ENCODE measurements at regions not wholly inside any gene's neighbourhood (a gene's known extent, or its start where the extent isn't known, plus 50 kb on each side); places are given as distances from the start of the nearest gene placed in this dataset.
A peak's percentile ranks its signal among the peaks of the same experiment; 100 is the strongest.

- in situ Hi-C loops (cut with HindIII; ENCODE audit: low sequenced_read_pairs), result no loop called here
- no peak for DNase-seq (ENCODE audit: low read depth, low spot score)
- no peak overlapping the region for H3K4me3 ChIP-seq (ENCODE audit: low read depth, low read length)
- no peak for TF ChIP-seq CTCF (IDR thresholded peaks at IDR 0.05; ENCODE audit: low read depth, low read length)
These were observed 108.2 kb upstream of the MBNL1 start for GRCh38 chr3:152160350-152161011.

- TF ChIP-seq CTCF (IDR thresholded peaks at IDR 0.05; ENCODE audit: low read depth, low read length), result no peak
- in situ Hi-C loops (cut with HindIII; ENCODE audit: low sequenced_read_pairs), result no loop called here
- no peak overlapping the region for H3K4me3 ChIP-seq (ENCODE audit: low read depth, low read length)
- no peak for DNase-seq (ENCODE audit: low read depth, low spot score)
These were observed 96.3 kb upstream of the MBNL1 start for GRCh38 chr3:152172460-152172859.

GRCh38 chr3:152173627-152174026 lies 95.1 kb upstream of the MBNL1 start:
- in situ Hi-C loops (cut with HindIII; ENCODE audit: low sequenced_read_pairs), result no loop called here
- H3K4me3 ChIP-seq (ENCODE audit: low read depth, low read length), result no peak overlapping the region
- no peak for DNase-seq (ENCODE audit: low read depth, low spot score)
- TF ChIP-seq CTCF (IDR thresholded peaks at IDR 0.05; ENCODE audit: low read depth, low read length), result no peak

- no peak for TF ChIP-seq CTCF (IDR thresholded peaks at IDR 0.05; ENCODE audit: low read depth, low read length)
- H3K4me3 ChIP-seq (ENCODE audit: low read depth, low read length), result no peak overlapping the region
- no peak for DNase-seq (ENCODE audit: low read depth, low spot score)
- in situ Hi-C loops (cut with HindIII; ENCODE audit: low sequenced_read_pairs), result no loop called here
These were observed 93.7 kb upstream of the MBNL1 start for GRCh38 chr3:152174876-152175527.

- peak; percentile 90 for DNase-seq (ENCODE audit: low read depth, low spot score)
- in situ Hi-C loops (cut with HindIII; ENCODE audit: low sequenced_read_pairs), result no loop called here
- no peak overlapping the region for H3K4me3 ChIP-seq (ENCODE audit: low read depth, low read length)
- no peak for TF ChIP-seq CTCF (IDR thresholded peaks at IDR 0.05; ENCODE audit: low read depth, low read length)
These were observed 93.2 kb upstream of the MBNL1 start for GRCh38 chr3:152175528-152175889.

- no peak for TF ChIP-seq CTCF (IDR thresholded peaks at IDR 0.05; ENCODE audit: low read depth, low read length)
- in situ Hi-C loops (cut with HindIII; ENCODE audit: low sequenced_read_pairs), result no loop called here
- no peak overlapping the region for H3K4me3 ChIP-seq (ENCODE audit: low read depth, low read length)
- peak; percentile 73 for DNase-seq (ENCODE audit: low read depth, low spot score)
These were observed 92.5 kb upstream of the MBNL1 start for GRCh38 chr3:152176241-152176640.

Data from astrocyte of the spinal cord (primary cell).